DND-41 (cell line): ENCODE measurements at regions not wholly inside any gene's neighbourhood (a gene's known extent, or its start where the extent isn't known, plus 50 kb on each side); places are given as distances from the start of the nearest gene placed in this dataset.
A peak's percentile ranks its signal among the peaks of the same experiment; 100 is the strongest.

Source experiments
- ATAC-seq: fragments of 200-7000 bp; cut with Tn5 transposase; 3 replicates; pipeline ENCODE4 v1.9.1; 2021; ENCODE audit warnings: low read depth; ENCODE audit not compliant: insufficient read depth
- DNase-seq: peaks from one replicate; pipeline ENCODE4 v3.0.0-alpha.2; 2020
- H2AFZ ChIP-seq: 2 replicates; pipeline ENCODE4 v1.6.0; 2012; ENCODE audit warnings: low read depth, low read length
- H3K27ac ChIP-seq: 2 replicates; pipeline ENCODE4 v1.5.1; 2012; ENCODE audit warnings: low read length, inconsistent platforms
- H3K27me3 ChIP-seq: fragments of 200-600 bp; sonication (generic); 2 replicates; pipeline ENCODE4 v1.6.0; 2012; ENCODE audit warnings: low read length, mild to moderate bottlenecking, inconsistent platforms; ENCODE audit not compliant: insufficient read depth, poor library complexity
- H3K36me3 ChIP-seq: 2 replicates; pipeline ENCODE4 v1.5.1; 2012; ENCODE audit warnings: low read length, inconsistent platforms; ENCODE audit not compliant: insufficient read depth
- H3K4me1 ChIP-seq: 2 replicates; pipeline ENCODE4 v1.5.1; 2012; ENCODE audit warnings: mild to moderate bottlenecking, low read length; ENCODE audit not compliant: insufficient read depth
- H3K4me2 ChIP-seq: 2 replicates; pipeline ENCODE4 v1.6.0; 2012; ENCODE audit warnings: mild to moderate bottlenecking, moderate library complexity, low read length, inconsistent platforms; ENCODE audit not compliant: insufficient read depth
- H3K4me3 ChIP-seq, 2 experiments: fragments of 200-600 bp in 1 of 2; shearing (Covaris generic) in 1 of 2; 2 replicates each; pipeline ENCODE4 v1.5.1; 2012 to 2016; ENCODE audit warnings: inconsistent platforms in 2 of 2, low read length in 2 of 2, mild to moderate bottlenecking in 2 of 2, low read depth in 1 of 2, moderate library complexity in 1 of 2
- H3K79me2 ChIP-seq: 2 replicates; pipeline ENCODE4 v1.6.0; 2012; ENCODE audit warnings: low read length, inconsistent platforms; ENCODE audit not compliant: insufficient read depth
- H3K9ac ChIP-seq: 2 replicates; pipeline ENCODE4 v1.6.0; 2012; ENCODE audit warnings: low read depth, mild to moderate bottlenecking, inconsistent platforms, low read length, moderate library complexity
- H3K9me3 ChIP-seq: 2 replicates; pipeline ENCODE4 v1.5.1; 2012; ENCODE audit warnings: low read length, moderate library complexity, mild to moderate bottlenecking, inconsistent platforms; ENCODE audit not compliant: insufficient read depth, severe bottlenecking
- H4K20me1 ChIP-seq: 2 replicates; pipeline ENCODE4 v1.6.0; 2012; ENCODE audit warnings: low read length; ENCODE audit not compliant: insufficient read depth
- CTCF ChIP-seq: IDR thresholded peaks from 2 replicates; pipeline ENCODE4 v1.5.1; 2012; ENCODE audit warnings: borderline replicate concordance, low read length, moderate library complexity, mild to moderate bottlenecking; ENCODE audit not compliant: poor library complexity, severe bottlenecking; ENCODE audit errors: extremely low read depth
- EZH2 ChIP-seq: IDR thresholded peaks from 3 replicates; pipeline ENCODE4 v1.6.1; 2012; ENCODE audit warnings: borderline replicate concordance, low read depth, mild to moderate bottlenecking, moderate library complexity, low read length, inconsistent platforms; ENCODE audit not compliant: severe bottlenecking

GRCh38 chr19:27796540-27796939 lies 1416.4 kb downstream of the UQCRFS1 start:
- Histone ChIP-seq H2AFZ (no peak overlapping the region), H3K36me3 (peaks cover 32% of the 10 kb centered on the region), H3K27ac (no peak overlapping the region), H3K9ac (no peak overlapping the region), H4K20me1 (peaks cover 19% of the 10 kb centered on the region), H3K4me2 (no peak overlapping the region), H3K79me2 (peaks cover 72% of the 10 kb centered on the region), H3K27me3 (no peaks in the 10 kb centered on the region), H3K4me1 (peaks cover 34% of the 10 kb centered on the region), H3K9me3 (no peaks in the 10 kb centered on the region), H3K4me3 (no peak overlapping the region)
- TF ChIP-seq CTCF: no peak
- ATAC-seq (no peak), DNase-seq (no peak)

- peaks cover 19% of the 10 kb centered on the region for H4K20me1 ChIP-seq
These were observed 1416.9 kb downstream of the UQCRFS1 start for GRCh38 chr19:27796073-27796472.

GRCh38 chr19:27795369-27795768 lies 1417.6 kb downstream of the UQCRFS1 start:
- H3K36me3 ChIP-seq: peaks cover 30% of the 10 kb centered on the region
- peak overlapping the region; percentile 76 for H3K4me2 ChIP-seq
- no peak for DNase-seq
- TF ChIP-seq CTCF: no peak
- TF ChIP-seq EZH2: no peak
- H3K27ac ChIP-seq: peak overlapping the region; percentile 90
- H3K4me1 ChIP-seq: peaks cover 43% of the 10 kb centered on the region
- peaks cover 19% of the 10 kb centered on the region for H4K20me1 ChIP-seq
- H3K9ac ChIP-seq: peak overlapping the region; percentile 68
- H3K9me3 ChIP-seq: no peaks in the 10 kb centered on the region
- H3K27me3 ChIP-seq: no peaks in the 10 kb centered on the region
- peak overlapping the region in 1 of 2 experiments; percentile 68; a peak in 2 of 4 replicates for H3K4me3 ChIP-seq
- H2AFZ ChIP-seq: no peak overlapping the region
- ATAC-seq: no peak
- peaks cover 78% of the 10 kb centered on the region for H3K79me2 ChIP-seq

More at GRCh38 chr19:27796073-27796472, 1416.9 kb downstream of the UQCRFS1 start:
- H3K9me3 ChIP-seq: no peaks in the 10 kb centered on the region
- H3K4me3 ChIP-seq: no peak overlapping the region; a peak in 1 of 4 replicates
- H3K27me3 ChIP-seq: no peaks in the 10 kb centered on the region
- TF ChIP-seq CTCF (no peak), EZH2 (no peak)
- peaks cover 32% of the 10 kb centered on the region for H3K36me3 ChIP-seq
- no peak overlapping the region for H2AFZ ChIP-seq
- peak overlapping the region; percentile 76; the same call in 1 of the 2 replicates for H3K4me2 ChIP-seq
- H3K27ac ChIP-seq: no peak overlapping the region
- peaks cover 75% of the 10 kb centered on the region for H3K79me2 ChIP-seq
- ATAC-seq: no peak
- DNase-seq: no peak
- H3K9ac ChIP-seq: no peak overlapping the region
- peaks cover 38% of the 10 kb centered on the region for H3K4me1 ChIP-seq

GRCh38 chr19:27794494-27795042 lies 1418.4 kb downstream of the UQCRFS1 start:
- Histone ChIP-seq H4K20me1 (peaks cover 19% of the 10 kb centered on the region), H3K4me2 (peak overlapping the region; percentile 76), H3K36me3 (peaks cover 26% of the 10 kb centered on the region), H2AFZ (peak overlapping the region; percentile 85), H3K27me3 (no peaks in the 10 kb centered on the region), H3K79me2 (peaks cover 78% of the 10 kb centered on the region), H3K4me3 (peak overlapping the region; percentile 60 to 68; a peak in 3 of 4 replicates), H3K27ac (peak overlapping the region; percentile 90), H3K9ac (peak overlapping the region; percentile 68), H3K9me3 (no peaks in the 10 kb centered on the region), H3K4me1 (peaks cover 43% of the 10 kb centered on the region)
- DNase-seq (peak; percentile 49), ATAC-seq (peak; percentile 8)
- TF ChIP-seq EZH2: no peak
- TF ChIP-seq CTCF: no peak
